Suprapubic skin (tissue), 4 donors: ENCODE measurements at regions not wholly inside any gene's neighbourhood (a gene's known extent, or its start where the extent isn't known, plus 50 kb on each side); places are given as distances from the start of the nearest gene placed in this dataset.

ENCODE experiments used
- DNase-seq, 2 donors: peaks; one replicate each; pipeline ENCODE4 v3.0.0-alpha.2; 2019; ENCODE audit warnings: low spot score in 2 of 2
- H3K27ac ChIP-seq: fragments of 200-600 bp; sonication (generic); one replicate; pipeline ENCODE4 v1.5.1; 2019
- H3K27me3 ChIP-seq: fragments of 200-600 bp; sonication (generic); one replicate; pipeline ENCODE4 v1.5.1; 2019
- H3K36me3 ChIP-seq: fragments of 200-600 bp; sonication (generic); one replicate; pipeline ENCODE4 v1.5.1; 2019
- H3K4me1 ChIP-seq: fragments of 200-600 bp; sonication (generic); one replicate; pipeline ENCODE4 v1.5.1; 2019
- H3K4me3 ChIP-seq: fragments of 200-600 bp; sonication (generic); one replicate; pipeline ENCODE4 v1.5.1; 2019; ENCODE audit warnings: mild to moderate bottlenecking
- H3K9me3 ChIP-seq: fragments of 200-600 bp; sonication (generic); one replicate; pipeline ENCODE4 v1.5.1; 2019
- EP300 ChIP-seq: sonication (generic); formaldehyde crosslinking; IDR thresholded peaks from one replicate; pipeline ENCODE4 v1.6.1; 2017; ENCODE audit warnings: antibody characterized with exemption
- POLR2A ChIP-seq, 2 donors: fragments of 450-650 bp; IDR thresholded peaks; one replicate each; pipeline ENCODE4 v1.6.1; 2017; ENCODE audit warnings: antibody characterized with exemption in 2 of 2, mild to moderate bottlenecking in 2 of 2, moderate library complexity in 2 of 2
- POLR2AphosphoS5 ChIP-seq, 3 donors: sonication (generic); formaldehyde crosslinking; IDR thresholded peaks; one replicate each; pipeline ENCODE4 v1.6.1; 2017; ENCODE audit warnings: antibody characterized with exemption in 3 of 3
- WGBS: methylation state at CpG from one replicate; pipeline ENCODE4 v1.1.5; 2018; 5-methylcytosine and 5-hydroxymethylcytosine counted together
- TF ChIP-seq, protein P1 (sequence below), 2 donors: fragments of 200-600 bp in 1 of 2; fragments of 450-650 bp in 1 of 2; sonication (generic) in 1 of 2; IDR thresholded peaks; one replicate each; pipeline ENCODE4 v1.5.1; 2016 to 2019; ENCODE audit warnings: antibody characterized with exemption in 2 of 2, mild to moderate bottlenecking in 1 of 2, moderate library complexity in 1 of 2

GRCh38 chr2:118477111-118477862, 370.2 kb downstream of the EN1 start:
- Histone ChIP-seq H3K4me1 (no peaks in the 10 kb centered on the region), H3K9me3 (no peaks in the 10 kb centered on the region), H3K27me3 (no peaks in the 10 kb centered on the region), H3K36me3 (no peaks in the 10 kb centered on the region), H3K4me3 (no peak overlapping the region), H3K27ac (no peak overlapping the region)
- WGBS, result 72% methylated on average over 8 of the region's 8 CpGs
- no peak for TF ChIP-seq EP300
- TF ChIP-seq POLR2A (IDR thresholded peaks at IDR 0.05), result no peak
- TF ChIP-seq, protein P1, sequence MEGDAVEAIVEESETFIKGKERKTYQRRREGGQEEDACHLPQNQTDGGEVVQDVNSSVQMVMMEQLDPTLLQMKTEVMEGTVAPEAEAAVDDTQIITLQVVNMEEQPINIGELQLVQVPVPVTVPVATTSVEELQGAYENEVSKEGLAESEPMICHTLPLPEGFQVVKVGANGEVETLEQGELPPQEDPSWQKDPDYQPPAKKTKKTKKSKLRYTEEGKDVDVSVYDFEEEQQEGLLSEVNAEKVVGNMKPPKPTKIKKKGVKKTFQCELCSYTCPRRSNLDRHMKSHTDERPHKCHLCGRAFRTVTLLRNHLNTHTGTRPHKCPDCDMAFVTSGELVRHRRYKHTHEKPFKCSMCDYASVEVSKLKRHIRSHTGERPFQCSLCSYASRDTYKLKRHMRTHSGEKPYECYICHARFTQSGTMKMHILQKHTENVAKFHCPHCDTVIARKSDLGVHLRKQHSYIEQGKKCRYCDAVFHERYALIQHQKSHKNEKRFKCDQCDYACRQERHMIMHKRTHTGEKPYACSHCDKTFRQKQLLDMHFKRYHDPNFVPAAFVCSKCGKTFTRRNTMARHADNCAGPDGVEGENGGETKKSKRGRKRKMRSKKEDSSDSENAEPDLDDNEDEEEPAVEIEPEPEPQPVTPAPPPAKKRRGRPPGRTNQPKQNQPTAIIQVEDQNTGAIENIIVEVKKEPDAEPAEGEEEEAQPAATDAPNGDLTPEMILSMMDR (IDR thresholded peaks at IDR 0.05), result no peak
- TF ChIP-seq POLR2AphosphoS5 (IDR thresholded peaks at IDR 0.05), result no peak
- DNase-seq, result no peak

DNA sequence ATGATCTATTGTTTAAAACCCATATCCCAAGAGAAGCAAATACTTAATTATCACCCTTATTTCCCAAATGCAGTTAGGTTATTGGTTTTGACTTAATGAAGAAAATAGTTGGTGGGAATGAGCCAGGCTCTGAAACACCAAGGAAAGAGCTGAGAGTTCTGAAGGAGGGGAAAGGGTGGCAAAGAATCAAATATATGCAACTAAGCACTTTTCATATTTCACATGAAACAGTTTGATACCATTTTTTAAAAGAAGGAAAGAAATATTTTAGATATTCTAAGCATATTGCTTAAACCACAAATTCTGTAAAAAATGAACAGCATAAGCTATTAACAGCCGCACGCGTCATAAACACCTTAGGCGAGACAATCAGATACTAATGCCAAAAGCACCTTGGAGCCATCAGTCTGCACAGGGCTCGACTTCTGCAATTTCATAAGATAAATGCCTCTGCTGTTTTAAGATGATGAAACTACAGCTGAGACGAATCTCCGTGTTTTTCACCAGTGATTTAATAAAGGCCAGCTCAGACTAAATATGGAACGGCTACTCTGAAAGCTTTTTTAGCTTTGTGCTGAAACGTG, 371.7 kb downstream of the EN1 start:
- Histone ChIP-seq H3K9me3 (no peaks in the 10 kb centered on the region), H3K4me1 (no peaks in the 10 kb centered on the region), H3K27me3 (no peaks in the 10 kb centered on the region), H3K27ac (no peak overlapping the region), H3K36me3 (no peaks in the 10 kb centered on the region), H3K4me3 (no peak overlapping the region)
- no peak for DNase-seq
- WGBS, result 80% methylated on average over 9 of the region's 9 CpGs
- no peak for TF ChIP-seq EP300
- no peak for TF ChIP-seq POLR2AphosphoS5 (IDR thresholded peaks at IDR 0.05)
- no peak for TF ChIP-seq POLR2A (IDR thresholded peaks at IDR 0.05)
- TF ChIP-seq, protein P1 (IDR thresholded peaks at IDR 0.05), result no peak

- no peaks in the 10 kb centered on the region for H3K36me3 ChIP-seq
- H3K4me3 ChIP-seq, result no peak overlapping the region
- no peak overlapping the region for H3K27ac ChIP-seq
- H3K9me3 ChIP-seq, result no peaks in the 10 kb centered on the region
- no peak for DNase-seq
- WGBS, result 85% methylated on average over 3 of the region's 3 CpGs
- no peaks in the 10 kb centered on the region for H3K4me1 ChIP-seq
- no peaks in the 10 kb centered on the region for H3K27me3 ChIP-seq
- TF ChIP-seq POLR2AphosphoS5 (IDR thresholded peaks at IDR 0.05), result no peak
- TF ChIP-seq, protein P1 (IDR thresholded peaks at IDR 0.05), result no peak
- no peak for TF ChIP-seq POLR2A (IDR thresholded peaks at IDR 0.05)
- TF ChIP-seq EP300, result no peak
Observed at GRCh38 chr2:118474541-118474920, 372.9 kb downstream of the EN1 start.

DNA sequence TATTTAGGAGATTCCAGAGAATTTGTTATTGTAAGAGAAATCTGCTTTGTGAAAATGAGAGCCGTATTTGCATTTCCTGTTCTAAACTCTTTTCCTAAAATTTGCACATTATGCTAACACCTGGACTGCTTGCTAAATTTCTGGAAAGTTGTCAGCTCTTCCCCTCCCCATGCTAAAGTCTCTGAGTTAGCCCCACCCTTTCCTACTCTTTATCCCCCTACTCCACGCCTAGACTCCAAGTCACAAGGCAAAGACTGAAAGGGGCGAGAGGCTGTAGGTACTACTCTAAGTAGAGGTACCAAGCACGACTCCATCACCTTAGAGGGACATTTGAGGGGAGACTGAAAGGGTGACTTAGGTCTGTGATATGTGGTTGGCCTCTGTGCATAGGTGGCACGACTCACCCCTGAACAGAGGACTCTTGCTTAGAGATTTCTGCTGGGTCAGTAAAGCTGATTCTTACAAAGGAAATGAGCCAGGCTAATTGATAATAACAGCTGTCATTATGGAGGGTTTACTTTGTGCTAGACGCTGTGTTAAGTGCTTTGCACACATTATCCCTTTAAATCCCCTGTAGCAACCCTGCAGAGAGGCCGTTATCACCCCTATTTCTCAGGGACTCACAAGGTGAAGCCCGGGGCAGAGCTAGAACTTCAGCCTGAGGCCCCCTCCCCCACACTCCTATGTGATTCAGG, 373.5 kb downstream of the EN1 start:
- Histone ChIP-seq H3K4me1 (no peaks in the 10 kb centered on the region), H3K36me3 (no peaks in the 10 kb centered on the region), H3K9me3 (no peaks in the 10 kb centered on the region), H3K27ac (no peak overlapping the region), H3K4me3 (no peak overlapping the region), H3K27me3 (no peaks in the 10 kb centered on the region)
- DNase-seq, result no peak
- 78% methylated on average over 8 of the region's 8 CpGs for WGBS
- TF ChIP-seq, protein P1 (IDR thresholded peaks at IDR 0.05), result no peak
- no peak for TF ChIP-seq EP300
- TF ChIP-seq POLR2A (IDR thresholded peaks at IDR 0.05), result no peak
- TF ChIP-seq POLR2AphosphoS5 (IDR thresholded peaks at IDR 0.05), result no peak

- WGBS, result 67% methylated on average over 5 of the region's 5 CpGs
Observed at GRCh38 chr2:118473241-118473640, 374.2 kb downstream of the EN1 start.

More at GRCh38 chr2:118473241-118473640, 374.2 kb downstream of the EN1 start:
- peaks cover 4% of the 10 kb centered on the region for H3K27me3 ChIP-seq
- H3K9me3 ChIP-seq, result no peaks in the 10 kb centered on the region
- no peak overlapping the region for H3K4me3 ChIP-seq
- no peak overlapping the region for H3K27ac ChIP-seq
- no peaks in the 10 kb centered on the region for H3K36me3 ChIP-seq
- no peak for DNase-seq
- TF ChIP-seq EP300, result no peak
- no peaks in the 10 kb centered on the region for H3K4me1 ChIP-seq
